Thyroid gland (tissue), 4 donors: ENCODE measurements at regions not wholly inside any gene's neighbourhood (a gene's known extent, or its start where the extent isn't known, plus 50 kb on each side); places are given as distances from the start of the nearest gene placed in this dataset.

Source experiments
- DNase-seq, 2 donors: peaks; one replicate each; pipeline ENCODE4 v3.0.0-alpha.2; 2019
- H3K27ac ChIP-seq, 3 donors: fragments of 200-600 bp; sonication (generic); 1 replicate in 2 of 3; 2 replicates in 1 of 3; pipeline ENCODE4 v1.5.1; 2016 to 2019; ENCODE audit warnings: mild to moderate bottlenecking in 1 of 3, moderate library complexity in 1 of 3
- H3K27me3 ChIP-seq: fragments of 200-600 bp; sonication (generic); one replicate; pipeline ENCODE4 v1.5.1; 2019
- H3K36me3 ChIP-seq, 2 donors: fragments of 200-600 bp; sonication (generic); one replicate each; pipeline ENCODE4 v1.5.1; 2016 to 2019
- H3K4me1 ChIP-seq, 2 donors: fragments of 200-600 bp; sonication (generic); one replicate each; pipeline ENCODE4 v1.5.1; 2017 to 2019
- H3K4me3 ChIP-seq, 3 donors: fragments of 200-600 bp; sonication (generic); replicated peaks in 1 of 3; 1 replicate in 2 of 3; 2 replicates in 1 of 3; pipeline ENCODE4 v1.5.1; 2016; ENCODE audit warnings: mild to moderate bottlenecking in 1 of 3
- H3K9me3 ChIP-seq: fragments of 200-600 bp; sonication (generic); one replicate; pipeline ENCODE4 v1.5.1; 2017
- POLR2A ChIP-seq, 2 donors: fragments of 450-650 bp; IDR thresholded peaks; one replicate each; pipeline ENCODE4 v1.6.1; 2017; ENCODE audit warnings: antibody characterized with exemption in 2 of 2, mild to moderate bottlenecking in 2 of 2, moderate library complexity in 1 of 2
- WGBS, 2 donors: methylation state at CpG; one replicate each; pipeline ENCODE4 v1.1.5; 2017; 5-methylcytosine and 5-hydroxymethylcytosine counted together
- intact Hi-C: fragments of 100-400 bp; cut with DNase I; formaldehyde crosslinking; loops from one replicate; pipeline ENCODE4 v1.15.1; 2023
- TF ChIP-seq, protein P1 (sequence below), 6 experiments: fragments of 200-600 bp in 3 of 6; fragments of 450-650 bp in 3 of 6; sonication (generic) in 3 of 6; IDR thresholded peaks; one replicate each; pipeline ENCODE4 v1.5.1; 2016 to 2019; ENCODE audit warnings: antibody characterized with exemption in 6 of 6, mild to moderate bottlenecking in 2 of 6, inconsistent platforms in 1 of 6, moderate library complexity in 1 of 6

DNA sequence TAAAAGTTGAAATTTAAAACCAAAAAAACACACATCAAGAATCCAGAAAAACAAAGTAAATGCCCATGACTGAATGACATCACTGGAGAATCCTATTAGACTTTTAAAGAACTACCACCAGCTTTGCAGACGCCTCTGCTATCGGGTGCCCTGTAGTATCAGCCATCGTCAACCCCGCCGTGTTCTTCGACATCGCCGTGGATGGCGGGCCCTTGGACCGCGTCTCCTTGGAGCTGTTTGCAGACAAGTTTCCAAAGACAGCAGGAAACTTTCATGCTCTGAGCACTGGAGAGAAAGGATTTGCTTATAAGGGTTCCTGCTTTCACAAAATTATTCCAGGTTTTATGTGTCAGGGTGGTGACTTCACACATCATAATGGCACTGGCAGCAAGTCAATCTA is 201.9 kb downstream of the DMAC1 start:
- Histone ChIP-seq H3K27ac (no peak overlapping the region), H3K36me3 (no peaks in the 10 kb centered on the region), H3K27me3 (no peaks in the 10 kb centered on the region), H3K9me3 (no peaks in the 10 kb centered on the region), H3K4me3 (no peak overlapping the region), H3K4me1 (no peaks in the 10 kb centered on the region)
- no peak for DNase-seq
- WGBS, 2 donors: 96 to 97% methylated on average over 11 of the region's 11 CpGs
- no peak for TF ChIP-seq POLR2A (IDR thresholded peaks at IDR 0.05)
- TF ChIP-seq, protein P1, sequence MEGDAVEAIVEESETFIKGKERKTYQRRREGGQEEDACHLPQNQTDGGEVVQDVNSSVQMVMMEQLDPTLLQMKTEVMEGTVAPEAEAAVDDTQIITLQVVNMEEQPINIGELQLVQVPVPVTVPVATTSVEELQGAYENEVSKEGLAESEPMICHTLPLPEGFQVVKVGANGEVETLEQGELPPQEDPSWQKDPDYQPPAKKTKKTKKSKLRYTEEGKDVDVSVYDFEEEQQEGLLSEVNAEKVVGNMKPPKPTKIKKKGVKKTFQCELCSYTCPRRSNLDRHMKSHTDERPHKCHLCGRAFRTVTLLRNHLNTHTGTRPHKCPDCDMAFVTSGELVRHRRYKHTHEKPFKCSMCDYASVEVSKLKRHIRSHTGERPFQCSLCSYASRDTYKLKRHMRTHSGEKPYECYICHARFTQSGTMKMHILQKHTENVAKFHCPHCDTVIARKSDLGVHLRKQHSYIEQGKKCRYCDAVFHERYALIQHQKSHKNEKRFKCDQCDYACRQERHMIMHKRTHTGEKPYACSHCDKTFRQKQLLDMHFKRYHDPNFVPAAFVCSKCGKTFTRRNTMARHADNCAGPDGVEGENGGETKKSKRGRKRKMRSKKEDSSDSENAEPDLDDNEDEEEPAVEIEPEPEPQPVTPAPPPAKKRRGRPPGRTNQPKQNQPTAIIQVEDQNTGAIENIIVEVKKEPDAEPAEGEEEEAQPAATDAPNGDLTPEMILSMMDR (IDR thresholded peaks at IDR 0.05): no peak
- intact Hi-C loops: no loop called here

DNA sequence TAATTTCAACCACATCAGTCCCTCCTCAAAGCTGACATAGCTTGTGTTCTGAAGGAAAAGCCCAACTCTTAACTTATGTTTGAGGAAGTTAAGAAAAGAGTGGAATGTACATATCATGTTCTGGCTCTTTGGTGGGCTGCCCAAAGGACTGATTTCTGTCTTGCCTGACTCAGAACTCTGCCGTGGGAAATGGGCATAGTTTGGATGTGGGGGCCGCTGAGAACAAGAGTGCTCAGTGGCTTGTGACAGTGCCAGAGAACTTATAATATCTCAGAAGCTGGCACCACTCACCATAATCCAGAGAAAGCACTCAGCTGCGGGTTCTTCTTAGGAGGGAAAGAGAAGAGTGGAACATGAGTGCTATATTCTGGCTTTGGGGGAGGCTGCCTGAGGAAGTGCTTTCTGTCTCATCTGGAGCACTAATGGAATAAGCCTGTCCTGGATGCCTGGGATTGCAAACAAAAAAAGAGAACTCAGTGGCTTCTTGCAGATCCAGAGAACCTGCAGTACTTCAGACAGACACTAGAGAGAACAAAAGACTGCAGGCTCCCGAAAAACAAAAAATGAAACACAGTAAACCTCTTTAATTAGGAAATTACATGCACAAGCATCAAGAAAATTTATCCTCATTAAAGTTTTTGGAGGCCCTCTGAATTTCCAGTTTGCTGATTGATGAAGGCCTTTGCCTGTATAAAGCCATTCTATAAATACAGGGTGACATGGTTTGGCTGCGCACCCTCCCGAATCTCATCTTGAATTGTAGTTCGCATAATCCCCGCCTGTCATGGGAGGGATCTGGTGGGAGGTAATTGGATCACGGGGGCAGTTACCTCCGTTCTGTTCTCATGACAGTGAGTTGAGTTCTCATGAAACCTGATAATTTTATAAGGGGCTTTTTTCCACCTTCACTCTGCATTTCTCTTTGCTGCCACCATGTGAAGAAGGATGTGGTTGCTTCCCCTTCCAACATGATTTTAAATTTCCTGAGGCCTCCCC is 207.0 kb downstream of the DMAC1 start:
- WGBS, 2 donors: 57 to 58% methylated on average over 10 of the region's 10 CpGs
- Histone ChIP-seq H3K4me3 (no peak overlapping the region), H3K4me1 (no peaks in the 10 kb centered on the region), H3K9me3 (no peaks in the 10 kb centered on the region), H3K27me3 (no peaks in the 10 kb centered on the region), H3K36me3 (no peaks in the 10 kb centered on the region), H3K27ac (no peak overlapping the region)
- no peak for TF ChIP-seq POLR2A (IDR thresholded peaks at IDR 0.05)
- TF ChIP-seq, protein P1 (IDR thresholded peaks at IDR 0.05): no peak
- intact Hi-C loops: no loop called here
- DNase-seq: no peak

DNA sequence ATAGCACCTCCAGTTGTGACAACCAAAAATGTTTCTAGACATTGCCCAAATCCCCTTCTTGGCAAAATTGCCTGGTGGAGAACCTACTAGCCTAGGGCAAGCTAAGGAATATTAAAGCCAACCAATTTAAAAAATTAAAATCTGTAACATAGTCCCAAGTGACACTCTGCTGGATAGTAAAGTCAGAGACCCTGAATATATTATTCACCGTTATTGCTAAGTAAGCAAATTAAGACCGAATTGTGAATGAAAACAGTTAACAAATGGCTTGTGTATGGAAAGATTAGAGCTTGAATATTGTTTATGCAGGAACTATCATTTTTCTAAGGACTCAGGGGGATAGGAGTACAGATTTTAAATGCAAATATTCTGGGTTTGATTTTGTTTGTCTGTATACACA is 208.1 kb downstream of the DMAC1 start:
- Histone ChIP-seq H3K27ac (no peak overlapping the region), H3K9me3 (no peaks in the 10 kb centered on the region), H3K4me1 (no peaks in the 10 kb centered on the region), H3K27me3 (no peaks in the 10 kb centered on the region), H3K36me3 (no peaks in the 10 kb centered on the region), H3K4me3 (no peak overlapping the region)
- TF ChIP-seq, protein P1 (IDR thresholded peaks at IDR 0.05): no peak
- no peak for TF ChIP-seq POLR2A (IDR thresholded peaks at IDR 0.05)
- intact Hi-C loops: no loop called here
- WGBS, 2 donors: 84 to 90% methylated on average over 2 of the region's 2 CpGs
- DNase-seq: no peak

DNA sequence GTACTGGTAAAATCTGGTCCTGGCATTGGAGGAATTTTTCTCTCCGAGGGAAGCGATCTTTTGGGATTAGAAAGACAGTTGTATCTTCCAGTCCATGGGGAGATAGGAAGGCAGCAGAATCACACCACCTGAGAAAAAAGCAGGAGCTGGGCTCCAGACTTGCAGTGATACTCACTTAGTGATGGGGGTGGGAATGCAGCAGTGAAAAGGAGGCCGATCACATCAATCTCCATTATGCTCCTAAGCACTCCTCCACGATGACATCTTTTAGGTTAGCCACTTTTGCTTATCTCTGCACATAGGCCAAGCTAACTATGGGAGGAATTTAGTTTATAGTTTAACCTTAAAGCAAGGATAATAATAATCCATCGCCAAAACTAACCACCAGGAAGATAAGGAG is 219.0 kb downstream of the DMAC1 start:
- no peaks in the 10 kb centered on the region for H3K36me3 ChIP-seq
- H3K27me3 ChIP-seq: no peaks in the 10 kb centered on the region
- no peak for DNase-seq
- 66 to 90% methylated on average over 5 of the region's 5 CpGs for WGBS, 2 donors
- TF ChIP-seq, protein P1 (IDR thresholded peaks at IDR 0.05): no peak
- TF ChIP-seq POLR2A (IDR thresholded peaks at IDR 0.05): no peak
- intact Hi-C loops: no loop called here
- H3K9me3 ChIP-seq: no peaks in the 10 kb centered on the region
- no peak overlapping the region for H3K27ac ChIP-seq
- H3K4me1 ChIP-seq: no peaks in the 10 kb centered on the region
- no peak overlapping the region for H3K4me3 ChIP-seq

DNA sequence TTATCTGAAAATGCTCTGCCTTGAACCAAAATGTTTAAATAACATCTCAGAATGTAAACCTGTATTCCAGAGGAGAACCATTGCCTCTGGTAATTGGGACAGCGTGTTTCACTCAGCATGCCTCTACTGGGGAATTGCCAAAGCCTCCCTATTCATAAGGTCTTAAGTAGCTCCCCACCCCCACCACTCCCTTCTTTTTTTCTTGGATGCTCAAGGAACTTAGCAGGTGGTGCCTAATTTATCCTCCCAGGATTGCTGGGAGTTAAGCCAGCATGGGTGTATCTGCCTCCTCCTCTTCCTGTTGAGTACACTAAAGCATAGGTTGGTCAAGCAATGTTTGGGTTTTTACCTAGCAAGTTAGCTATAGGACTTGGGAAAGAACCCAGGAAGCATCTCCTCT is 220.2 kb downstream of the DMAC1 start:
- no peak for DNase-seq
- Histone ChIP-seq H3K4me3 (no peak overlapping the region), H3K36me3 (no peaks in the 10 kb centered on the region), H3K27me3 (no peaks in the 10 kb centered on the region), H3K27ac (no peak overlapping the region), H3K4me1 (no peaks in the 10 kb centered on the region), H3K9me3 (no peaks in the 10 kb centered on the region)
- no peak for TF ChIP-seq POLR2A (IDR thresholded peaks at IDR 0.05)
- TF ChIP-seq, protein P1 (IDR thresholded peaks at IDR 0.05): no peak
- 50 to 65% methylated on average over 1 of the region's 1 CpG for WGBS, 2 donors
- intact Hi-C loops: no loop called here
